Body of pancreas (tissue), 4 donors: ENCODE measurements at regions not wholly inside any gene's neighbourhood (a gene's known extent, or its start where the extent isn't known, plus 50 kb on each side); places are given as distances from the start of the nearest gene placed in this dataset.

Experiments used
- ATAC-seq: fragments of 150-250 bp; one replicate; pipeline ENCODE4 v1.9.1; 2016
- DNase-seq, 4 donors: peaks; one replicate each; pipeline ENCODE4 v3.0.0-alpha.2; 2019
- H3K27ac ChIP-seq, 4 donors: fragments of 200-600 bp; sonication (generic); 1 replicate in 3 of 4; 2 replicates in 1 of 4; pipeline versions ENCODE4 v1.5.1 to v1.6.1; 2016 to 2019; ENCODE audit warnings: mild to moderate bottlenecking in 1 of 4, mixed read lengths in 1 of 4, moderate library complexity in 1 of 4
- H3K27me3 ChIP-seq, 2 donors: fragments of 200-600 bp; sonication (generic); one replicate each; pipeline ENCODE4 v1.6.0; 2016; ENCODE audit warnings: mild to moderate bottlenecking in 1 of 2
- H3K36me3 ChIP-seq, 2 donors: fragments of 200-600 bp; sonication (generic); replicated peaks in 1 of 2; 2 replicates each; pipeline ENCODE4 v1.5.1; 2016; ENCODE audit warnings: low read depth in 2 of 2; ENCODE audit not compliant: insufficient read depth in 1 of 2
- H3K4me1 ChIP-seq: fragments of 200-600 bp; sonication (generic); one replicate; pipeline ENCODE4 v1.6.0; 2016
- H3K4me3 ChIP-seq, 2 donors: fragments of 200-600 bp; sonication (generic); 1 replicate in 1 of 2; 2 replicates in 1 of 2; pipeline ENCODE4 v1.5.1; 2016 to 2019
- H3K9me3 ChIP-seq, 3 donors: fragments of 200-600 bp; sonication (generic); 1 replicate in 2 of 3; 2 replicates in 1 of 3; pipeline ENCODE4 v1.5.1; 2016
- CTCF ChIP-seq, 7 experiments: fragments of 450-650 bp in 4 of 7; fragments of 200-600 bp in 3 of 7; sonication (generic) in 3 of 7; IDR thresholded peaks; one replicate each; pipeline ENCODE4 v1.5.1; 2016 to 2019; ENCODE audit warnings: antibody characterized with exemption in 7 of 7
- POLR2A ChIP-seq, 3 donors: fragments of 450-650 bp; IDR thresholded peaks; one replicate each; pipeline ENCODE4 v1.6.1; 2016; ENCODE audit warnings: antibody characterized with exemption in 3 of 3, mild to moderate bottlenecking in 2 of 3
- WGBS, 2 donors: methylation state at CpG; one replicate each; pipeline ENCODE4 v1.1.5; 2017; 5-methylcytosine and 5-hydroxymethylcytosine counted together
- intact Hi-C: fragments of 100-400 bp; cut with DNase I; formaldehyde crosslinking; loops from one replicate; pipeline ENCODE4 v1.15.1; 2023

GRCh38 chr7:115868369-115868768, 162.2 kb downstream of the TFEC start:
- no peak for ATAC-seq
- TF ChIP-seq CTCF (IDR thresholded peaks at IDR 0.05) (no peak), POLR2A (IDR thresholded peaks at IDR 0.05) (no peak)
- no peak overlapping the region for H3K27ac ChIP-seq
- 96 to 97% methylated on average over 4 of the region's 4 CpGs for WGBS, 2 donors
- no peaks in the 10 kb centered on the region for H3K4me1 ChIP-seq
- H3K4me3 ChIP-seq, result no peak overlapping the region
- DNase-seq, result no peak
- intact Hi-C loops, result no loop called here
- no peaks in the 10 kb centered on the region for H3K27me3 ChIP-seq
- no peaks in the 10 kb centered on the region for H3K36me3 ChIP-seq
- H3K9me3 ChIP-seq, result no peaks in the 10 kb centered on the region

GRCh38 chr7:115864082-115864481, 166.5 kb downstream of the TFEC start:
- intact Hi-C loops, result no loop called here
- Histone ChIP-seq H3K4me3 (no peak overlapping the region), H3K9me3 (no peaks in the 10 kb centered on the region), H3K27ac (no peak overlapping the region), H3K36me3 (no peaks in the 10 kb centered on the region), H3K27me3 (no peaks in the 10 kb centered on the region), H3K4me1 (no peaks in the 10 kb centered on the region)
- TF ChIP-seq CTCF (IDR thresholded peaks at IDR 0.05) (no peak), POLR2A (IDR thresholded peaks at IDR 0.05) (no peak)
- 89 to 92% methylated on average over 2 of the region's 2 CpGs for WGBS, 2 donors
- DNase-seq, result no peak
- ATAC-seq, result no peak

- WGBS, 2 donors, result 60 to 89% methylated on average over 1 of the region's 1 CpG
- ATAC-seq, result no peak
- Histone ChIP-seq H3K4me1 (no peaks in the 10 kb centered on the region), H3K36me3 (no peaks in the 10 kb centered on the region), H3K27me3 (no peaks in the 10 kb centered on the region), H3K27ac (no peak overlapping the region), H3K4me3 (no peak overlapping the region), H3K9me3 (no peaks in the 10 kb centered on the region)
- DNase-seq, result no peak
- intact Hi-C loops, result no loop called here
- no peak for TF ChIP-seq POLR2A (IDR thresholded peaks at IDR 0.05)
- TF ChIP-seq CTCF (IDR thresholded peaks at IDR 0.05), result peak in 3 of 7 experiments; percentile 15 to 33 (median 23)
Measured at GRCh38 chr7:115851291-115851690, 179.3 kb downstream of the TFEC start.

- DNase-seq, result no peak
- TF ChIP-seq CTCF (IDR thresholded peaks at IDR 0.05) (no peak), POLR2A (IDR thresholded peaks at IDR 0.05) (no peak)
- Histone ChIP-seq H3K36me3 (no peaks in the 10 kb centered on the region), H3K27ac (no peak overlapping the region), H3K27me3 (no peaks in the 10 kb centered on the region), H3K4me1 (no peaks in the 10 kb centered on the region), H3K4me3 (no peak overlapping the region), H3K9me3 (no peaks in the 10 kb centered on the region)
- ATAC-seq, result no peak
- intact Hi-C loops, result no loop called here
- WGBS, 2 donors, result 65 to 95% methylated on average over 3 of the region's 3 CpGs
Measured at GRCh38 chr7:115850774-115851173, 179.8 kb downstream of the TFEC start.

- H3K4me1 ChIP-seq, result no peaks in the 10 kb centered on the region
- H3K27ac ChIP-seq, result no peak overlapping the region
- H3K27me3 ChIP-seq, result no peaks in the 10 kb centered on the region
- no peaks in the 10 kb centered on the region for H3K36me3 ChIP-seq
- TF ChIP-seq POLR2A (IDR thresholded peaks at IDR 0.05) (no peak), CTCF (IDR thresholded peaks at IDR 0.05) (no peak)
- DNase-seq (no peak), ATAC-seq (no peak)
- H3K9me3 ChIP-seq, result no peaks in the 10 kb centered on the region
- intact Hi-C loops, result no loop called here
- H3K4me3 ChIP-seq, result no peak overlapping the region
- WGBS, 2 donors, result 56 to 62% methylated on average over 1 of the region's 1 CpG
Measured at GRCh38 chr7:115844857-115845256, 185.7 kb downstream of the TFEC start.
